ENCODE measurements at regions not wholly inside any gene's neighbourhood (a gene's known extent, or its start where the extent isn't known, plus 50 kb on each side); places are given as distances from the start of the nearest gene placed in this dataset.

DNA sequence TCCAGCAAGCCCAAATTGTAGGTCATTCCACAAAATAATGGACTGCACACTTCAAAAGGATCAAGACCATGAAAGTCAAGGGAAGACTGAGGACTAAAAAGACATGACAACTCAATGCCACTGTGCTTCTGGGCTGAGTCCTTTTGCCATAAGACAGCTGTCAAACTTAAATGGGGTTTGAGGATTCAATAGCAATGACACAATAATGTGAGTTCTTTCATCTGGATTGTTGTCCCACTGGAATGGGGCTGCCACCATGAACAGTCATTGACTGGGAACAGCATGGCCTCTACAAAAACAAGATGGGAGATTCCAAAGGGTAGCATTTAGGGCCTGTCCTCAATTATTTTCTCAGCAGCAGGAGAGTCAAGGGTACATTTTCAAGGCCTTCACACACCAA, 118.5 kb downstream of the EN1 start:
- in situ Hi-C loops (cut with MboI; ENCODE audit: low sequenced_read_pairs in 4 of 4) (no loop called here), intact Hi-C loops (cut with DNase I; ENCODE audit: low total_unique reads) (no loop called here)
- Histone ChIP-seq H3K27ac (no peak overlapping the region), H3K27me3 (no peaks in the 10 kb centered on the region), H3K36me3 (no peaks in the 10 kb centered on the region), H3K4me3 (no peak overlapping the region), H3K9me3 (no peaks in the 10 kb centered on the region), H3K4me1 (no peaks in the 10 kb centered on the region)
- TF ChIP-seq, protein P1, sequence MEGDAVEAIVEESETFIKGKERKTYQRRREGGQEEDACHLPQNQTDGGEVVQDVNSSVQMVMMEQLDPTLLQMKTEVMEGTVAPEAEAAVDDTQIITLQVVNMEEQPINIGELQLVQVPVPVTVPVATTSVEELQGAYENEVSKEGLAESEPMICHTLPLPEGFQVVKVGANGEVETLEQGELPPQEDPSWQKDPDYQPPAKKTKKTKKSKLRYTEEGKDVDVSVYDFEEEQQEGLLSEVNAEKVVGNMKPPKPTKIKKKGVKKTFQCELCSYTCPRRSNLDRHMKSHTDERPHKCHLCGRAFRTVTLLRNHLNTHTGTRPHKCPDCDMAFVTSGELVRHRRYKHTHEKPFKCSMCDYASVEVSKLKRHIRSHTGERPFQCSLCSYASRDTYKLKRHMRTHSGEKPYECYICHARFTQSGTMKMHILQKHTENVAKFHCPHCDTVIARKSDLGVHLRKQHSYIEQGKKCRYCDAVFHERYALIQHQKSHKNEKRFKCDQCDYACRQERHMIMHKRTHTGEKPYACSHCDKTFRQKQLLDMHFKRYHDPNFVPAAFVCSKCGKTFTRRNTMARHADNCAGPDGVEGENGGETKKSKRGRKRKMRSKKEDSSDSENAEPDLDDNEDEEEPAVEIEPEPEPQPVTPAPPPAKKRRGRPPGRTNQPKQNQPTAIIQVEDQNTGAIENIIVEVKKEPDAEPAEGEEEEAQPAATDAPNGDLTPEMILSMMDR (IDR thresholded peaks at IDR 0.05 in 4 of 5, conservative IDR thresholded peaks at IDR 0.05 in 1 of 5) = no peak
- TF ChIP-seq POLR2A (IDR thresholded peaks at IDR 0.05) = no peak
- ATAC-seq = no peak
- DNase-seq = no peak

DNA sequence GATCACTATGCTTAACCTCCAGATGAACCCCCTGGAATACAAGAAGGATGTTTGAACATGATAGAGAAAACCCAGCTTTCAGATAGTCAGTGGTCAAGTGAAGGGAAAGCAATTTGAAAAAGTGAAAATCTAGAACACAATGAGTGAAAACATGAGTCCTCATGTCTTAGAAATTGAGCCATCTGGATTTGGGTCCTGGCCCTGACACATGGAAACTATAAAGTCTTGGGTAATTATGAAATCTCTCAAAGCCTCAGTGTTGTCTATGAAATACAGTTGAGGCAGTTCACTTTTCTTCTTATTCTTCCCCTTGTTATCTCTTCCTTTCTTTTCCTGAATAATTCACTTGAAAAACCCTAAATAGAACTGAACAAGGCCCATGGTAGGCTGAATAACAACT, 120.6 kb downstream of the EN1 start:
- TF ChIP-seq, protein P1 (IDR thresholded peaks at IDR 0.05 in 4 of 5, conservative IDR thresholded peaks at IDR 0.05 in 1 of 5) = no peak
- Histone ChIP-seq H3K27ac (no peak overlapping the region), H3K9me3 (no peaks in the 10 kb centered on the region), H3K4me3 (no peak overlapping the region), H3K27me3 (no peaks in the 10 kb centered on the region), H3K4me1 (no peaks in the 10 kb centered on the region), H3K36me3 (no peaks in the 10 kb centered on the region)
- no peak for DNase-seq
- intact Hi-C loops (cut with DNase I; ENCODE audit: low total_unique reads) = no loop called here
- no peak for ATAC-seq
- in situ Hi-C loops (cut with MboI; ENCODE audit: low sequenced_read_pairs in 4 of 4) = no loop called here

DNA sequence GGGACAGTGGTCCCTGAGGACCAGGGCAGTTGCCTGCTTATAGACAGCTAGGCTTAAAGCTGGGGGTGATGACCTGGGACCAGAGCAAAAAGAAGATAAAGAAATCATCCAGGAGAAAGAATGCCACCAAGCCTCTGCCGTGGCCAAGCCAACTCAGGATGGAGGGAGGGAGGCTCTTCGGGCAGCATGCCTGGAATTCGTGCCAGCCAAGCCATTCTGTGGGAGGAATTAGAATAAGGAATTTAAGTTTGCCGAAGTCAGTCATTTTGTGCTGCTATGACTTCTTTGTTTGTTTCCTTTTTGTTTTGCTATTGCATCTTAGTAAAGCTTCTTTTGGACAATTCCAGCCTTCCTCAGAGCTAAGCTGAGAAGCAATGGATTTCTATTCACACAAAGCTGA, 124.1 kb downstream of the EN1 start:
- ATAC-seq = no peak
- Histone ChIP-seq H3K27me3 (no peaks in the 10 kb centered on the region), H3K27ac (no peak overlapping the region), H3K9me3 (no peaks in the 10 kb centered on the region), H3K4me1 (no peaks in the 10 kb centered on the region), H3K36me3 (no peaks in the 10 kb centered on the region), H3K4me3 (no peak overlapping the region)
- no peak for DNase-seq
- intact Hi-C loops (cut with DNase I; ENCODE audit: low total_unique reads) (no loop called here), in situ Hi-C loops (cut with MboI; ENCODE audit: low sequenced_read_pairs in 4 of 4) (no loop called here)
- no peak for TF ChIP-seq POLR2A (IDR thresholded peaks at IDR 0.05)
- TF ChIP-seq, protein P1 (IDR thresholded peaks at IDR 0.05 in 4 of 5, conservative IDR thresholded peaks at IDR 0.05 in 1 of 5) = no peak

DNA sequence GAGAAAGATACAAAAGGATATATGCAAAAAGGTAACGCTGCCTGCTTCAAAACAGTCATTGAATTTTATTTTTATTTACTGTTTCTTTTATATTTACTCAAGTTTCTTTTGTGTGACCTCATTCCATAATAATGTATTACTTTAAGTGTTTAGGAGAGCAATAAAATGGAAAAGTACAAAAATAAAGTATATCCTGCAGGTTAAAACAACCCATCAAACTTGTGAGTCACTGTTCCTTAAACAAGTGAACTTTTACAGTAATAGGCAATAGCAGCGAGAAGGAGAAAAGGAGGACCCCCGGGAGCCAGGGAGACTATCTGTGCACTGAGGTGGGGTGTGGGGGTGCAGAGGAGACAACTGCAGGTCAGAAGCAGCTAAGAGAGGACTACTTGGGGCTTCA, 124.5 kb downstream of the EN1 start:
- intact Hi-C loops (cut with DNase I; ENCODE audit: low total_unique reads) (no loop called here), in situ Hi-C loops (cut with MboI; ENCODE audit: low sequenced_read_pairs in 4 of 4) (no loop called here)
- no peaks in the 10 kb centered on the region for H3K36me3 ChIP-seq
- no peaks in the 10 kb centered on the region for H3K9me3 ChIP-seq
- no peaks in the 10 kb centered on the region for H3K27me3 ChIP-seq
- no peak overlapping the region for H3K4me3 ChIP-seq
- ATAC-seq (no peak), DNase-seq (no peak)
- H3K4me1 ChIP-seq = no peaks in the 10 kb centered on the region
- TF ChIP-seq, protein P1 (IDR thresholded peaks at IDR 0.05 in 4 of 5, conservative IDR thresholded peaks at IDR 0.05 in 1 of 5) = no peak
- TF ChIP-seq POLR2A (IDR thresholded peaks at IDR 0.05) = no peak
- no peak overlapping the region for H3K27ac ChIP-seq

DNA sequence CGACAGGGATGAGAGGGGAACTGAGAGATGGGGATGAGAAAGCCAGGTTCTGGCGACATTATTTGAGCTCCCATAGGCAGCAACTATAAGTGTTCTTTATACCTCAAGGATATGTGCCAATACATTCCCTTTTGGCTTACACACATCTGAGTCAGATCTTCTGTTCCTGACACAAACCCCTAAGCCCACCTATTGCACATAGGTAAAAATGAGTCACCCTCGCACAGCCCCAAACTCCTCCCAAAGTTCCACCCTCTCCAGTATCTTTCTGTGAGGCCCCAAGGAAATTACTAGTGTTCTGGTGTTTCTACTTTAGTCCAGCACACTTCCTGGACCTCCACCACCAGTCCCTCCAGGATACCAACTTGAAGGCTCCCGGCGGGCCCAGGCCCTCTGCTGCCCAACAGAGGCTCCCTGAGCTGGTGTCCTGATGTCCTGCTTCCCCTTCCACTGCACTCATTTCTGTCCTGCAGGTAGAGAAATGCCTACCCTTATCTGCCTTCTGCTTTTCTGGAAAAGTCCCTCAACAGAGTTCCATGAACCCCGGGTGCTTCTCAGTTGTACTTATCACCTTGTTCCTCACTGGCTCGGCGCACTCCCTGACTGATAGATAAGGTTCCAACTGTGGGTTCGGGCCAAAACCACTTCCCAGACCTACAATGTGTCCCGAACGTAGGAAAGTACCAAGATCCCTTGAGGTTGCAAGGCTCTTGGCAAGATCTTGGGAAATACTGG, 125.5 kb downstream of the EN1 start:
- DNase-seq = no peak

More for the DNA sequence above, 125.5 kb downstream of the EN1 start:
- H3K27ac ChIP-seq = no peak overlapping the region
- no peak for TF ChIP-seq POLR2A (IDR thresholded peaks at IDR 0.05)
- TF ChIP-seq, protein P1 (IDR thresholded peaks at IDR 0.05 in 4 of 5, conservative IDR thresholded peaks at IDR 0.05 in 1 of 5) = no peak
- H3K4me1 ChIP-seq = no peaks in the 10 kb centered on the region
- intact Hi-C loops (cut with DNase I; ENCODE audit: low total_unique reads) (no loop called here), in situ Hi-C loops (cut with MboI; ENCODE audit: low sequenced_read_pairs in 4 of 4) (no loop called here)
- no peaks in the 10 kb centered on the region for H3K9me3 ChIP-seq
- H3K36me3 ChIP-seq = no peaks in the 10 kb centered on the region
- no peaks in the 10 kb centered on the region for H3K27me3 ChIP-seq
- H3K4me3 ChIP-seq = no peak overlapping the region
- no peak for ATAC-seq
